ENCODE measurements at regions not wholly inside any gene's neighbourhood (a gene's known extent, or its start where the extent isn't known, plus 50 kb on each side); places are given as distances from the start of the nearest gene placed in this dataset.

DNA sequence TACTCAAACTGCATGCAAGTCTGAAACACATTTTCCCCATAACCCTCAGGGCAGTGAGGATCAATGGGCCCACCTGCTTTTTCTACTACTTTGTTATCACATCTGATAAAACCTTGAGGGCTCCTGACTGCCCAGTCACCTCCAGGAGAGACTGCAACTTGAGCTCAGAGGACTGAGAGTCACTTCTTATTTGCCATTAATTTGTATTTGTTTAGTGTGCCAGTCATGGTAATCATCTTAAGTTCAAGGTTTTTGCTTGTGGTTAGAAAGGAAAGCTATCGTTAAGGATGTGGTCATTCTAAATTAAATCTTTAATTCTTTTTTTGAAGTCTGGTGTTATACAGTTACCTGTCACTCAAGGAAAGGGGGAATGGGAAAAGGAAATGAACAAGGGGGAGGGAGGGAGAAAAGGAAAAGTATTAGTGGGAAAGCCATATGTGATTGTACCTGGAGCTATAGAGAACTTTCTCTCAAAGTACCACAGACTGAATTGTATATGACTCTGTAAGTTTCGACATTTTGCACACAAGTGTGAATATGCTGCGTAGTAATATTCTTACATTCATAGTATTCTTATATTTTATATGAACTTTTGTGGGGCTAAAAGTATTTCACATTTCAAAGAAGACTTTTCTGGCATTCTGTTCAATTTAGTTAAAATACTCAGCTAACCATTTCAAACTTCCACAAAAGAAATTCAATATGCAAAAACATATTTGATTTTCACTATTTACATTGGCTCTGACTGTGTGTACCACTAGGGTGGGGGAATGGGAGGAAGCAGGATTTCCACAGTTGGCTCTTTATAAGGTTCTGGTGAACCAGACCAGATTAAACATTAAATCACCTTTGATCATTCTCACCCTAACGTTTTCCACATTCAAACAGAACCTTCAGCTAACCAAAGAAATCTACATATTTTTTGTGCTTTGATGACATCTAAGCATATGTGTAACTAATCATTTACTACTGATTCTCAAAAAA is 166.5 kb upstream of the ATP11B start:
- no peaks in the 10 kb centered on the region for H3K27me3 ChIP-seq (ENCODE audit: control insufficient read depth, insufficient read depth, low read length, poor library complexity, severe bottlenecking)
- WGBS, 2 experiments (ENCODE audit: insufficient coverage in 1 of 2, insufficient read length in 1 of 2), result 83 to 93% methylated on average over 2 of the region's 4 CpGs
- H3K9ac ChIP-seq (ENCODE audit: extremely low read depth, low read length, poor library complexity, severe bottlenecking), result no peak overlapping the region

DNA sequence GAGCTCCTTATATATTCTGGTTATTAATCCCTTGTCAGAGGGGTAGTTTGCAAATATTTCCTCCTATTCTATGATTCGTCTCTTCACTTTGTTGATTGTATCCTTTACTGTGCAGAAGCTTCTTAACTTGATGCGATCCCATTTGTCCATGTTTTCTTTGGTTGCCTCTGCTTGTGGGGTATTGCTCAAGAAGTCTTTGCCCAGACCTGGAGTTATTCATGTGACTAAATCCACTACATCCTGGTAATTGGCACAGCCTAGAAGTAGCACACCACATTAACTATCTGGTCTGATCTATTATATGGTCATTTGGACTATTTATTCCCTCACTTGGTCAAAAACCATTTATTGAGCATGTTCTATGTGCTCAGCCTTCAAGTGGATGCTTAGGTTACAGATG is 164.8 kb upstream of the ATP11B start:
- Histone ChIP-seq H3K4me1 (ENCODE audit: control insufficient read depth, insufficient read depth, low read length) (no peaks in the 10 kb centered on the region), H3K27ac (ENCODE audit: low read depth, low read length) (no peak overlapping the region), H3K9ac (ENCODE audit: extremely low read depth, low read length, poor library complexity, severe bottlenecking) (no peak overlapping the region), H3K36me3 (ENCODE audit: control insufficient read depth, insufficient read depth, low read length) (no peaks in the 10 kb centered on the region), H3K9me3 (ENCODE audit: control insufficient read depth, low read length) (no peaks in the 10 kb centered on the region), H3K4me3 (ENCODE audit: low read length) (no peak overlapping the region), H3K27me3 (ENCODE audit: control insufficient read depth, insufficient read depth, low read length, poor library complexity, severe bottlenecking) (no peaks in the 10 kb centered on the region)
- no peaks in the 10 kb centered on the region for H3K9me3 Mint-ChIP-seq
- H3K36me3 Mint-ChIP-seq (ENCODE audit: low read depth), result no peaks in the 10 kb centered on the region
- TF ChIP-seq, protein P1, sequence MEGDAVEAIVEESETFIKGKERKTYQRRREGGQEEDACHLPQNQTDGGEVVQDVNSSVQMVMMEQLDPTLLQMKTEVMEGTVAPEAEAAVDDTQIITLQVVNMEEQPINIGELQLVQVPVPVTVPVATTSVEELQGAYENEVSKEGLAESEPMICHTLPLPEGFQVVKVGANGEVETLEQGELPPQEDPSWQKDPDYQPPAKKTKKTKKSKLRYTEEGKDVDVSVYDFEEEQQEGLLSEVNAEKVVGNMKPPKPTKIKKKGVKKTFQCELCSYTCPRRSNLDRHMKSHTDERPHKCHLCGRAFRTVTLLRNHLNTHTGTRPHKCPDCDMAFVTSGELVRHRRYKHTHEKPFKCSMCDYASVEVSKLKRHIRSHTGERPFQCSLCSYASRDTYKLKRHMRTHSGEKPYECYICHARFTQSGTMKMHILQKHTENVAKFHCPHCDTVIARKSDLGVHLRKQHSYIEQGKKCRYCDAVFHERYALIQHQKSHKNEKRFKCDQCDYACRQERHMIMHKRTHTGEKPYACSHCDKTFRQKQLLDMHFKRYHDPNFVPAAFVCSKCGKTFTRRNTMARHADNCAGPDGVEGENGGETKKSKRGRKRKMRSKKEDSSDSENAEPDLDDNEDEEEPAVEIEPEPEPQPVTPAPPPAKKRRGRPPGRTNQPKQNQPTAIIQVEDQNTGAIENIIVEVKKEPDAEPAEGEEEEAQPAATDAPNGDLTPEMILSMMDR (conservative IDR thresholded peaks at IDR 0.05), result no peak
- 86 to 100% methylated on average over 2 of the region's 2 CpGs for WGBS, 2 experiments (ENCODE audit: insufficient coverage in 1 of 2, insufficient read length in 1 of 2)
- no peak overlapping the region for H3K27ac Mint-ChIP-seq
- H3K27me3 Mint-ChIP-seq (ENCODE audit: insufficient read depth), result no peaks in the 10 kb centered on the region
- H3K4me3 Mint-ChIP-seq, result no peak overlapping the region
- no peak for DNase-seq
- H3K4me1 Mint-ChIP-seq, result peaks cover 8% of the 10 kb centered on the region

More for the DNA sequence above, 166.5 kb upstream of the ATP11B start:
- Mint-ChIP-seq H3K4me3 (no peak overlapping the region), H3K27me3 (ENCODE audit: insufficient read depth) (no peaks in the 10 kb centered on the region), H3K9me3 (no peaks in the 10 kb centered on the region), H3K36me3 (ENCODE audit: low read depth) (no peaks in the 10 kb centered on the region), H3K4me1 (peaks cover 5% of the 10 kb centered on the region), H3K27ac (no peak overlapping the region)
- no peak overlapping the region for H3K27ac ChIP-seq (ENCODE audit: low read depth, low read length)
- H3K9me3 ChIP-seq (ENCODE audit: control insufficient read depth, low read length), result no peaks in the 10 kb centered on the region
- H3K4me1 ChIP-seq (ENCODE audit: control insufficient read depth, insufficient read depth, low read length), result no peaks in the 10 kb centered on the region
- no peaks in the 10 kb centered on the region for H3K36me3 ChIP-seq (ENCODE audit: control insufficient read depth, insufficient read depth, low read length)
- no peak overlapping the region for H3K4me3 ChIP-seq (ENCODE audit: low read length)
- TF ChIP-seq, protein P1 (conservative IDR thresholded peaks at IDR 0.05), result no peak
- DNase-seq, result no peak

DNA sequence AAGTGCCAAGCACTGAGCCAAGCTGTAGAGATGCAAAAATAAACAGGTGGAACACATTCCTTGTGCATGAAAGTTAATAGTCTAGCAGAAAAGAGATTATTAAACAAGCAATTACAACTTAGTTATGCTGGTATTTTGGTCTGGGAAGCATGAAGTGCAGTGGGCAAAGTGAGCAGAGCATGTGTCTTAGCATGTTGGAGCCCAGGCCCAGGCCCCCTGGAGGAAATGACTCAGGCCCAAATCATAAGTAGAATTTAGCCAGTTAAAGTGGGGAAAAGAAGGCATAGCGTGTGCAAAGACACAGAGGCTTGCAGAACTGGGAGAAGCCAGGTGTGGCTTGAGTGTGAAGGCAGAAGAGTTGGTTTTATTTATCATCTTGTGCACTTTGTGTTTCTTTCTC is 163.8 kb upstream of the ATP11B start:
- H3K27me3 Mint-ChIP-seq (ENCODE audit: insufficient read depth), result no peaks in the 10 kb centered on the region
- no peaks in the 10 kb centered on the region for H3K36me3 ChIP-seq (ENCODE audit: control insufficient read depth, insufficient read depth, low read length)
- no peak overlapping the region for H3K4me3 Mint-ChIP-seq
- TF ChIP-seq, protein P1 (conservative IDR thresholded peaks at IDR 0.05), result no peak
- H3K27me3 ChIP-seq (ENCODE audit: control insufficient read depth, insufficient read depth, low read length, poor library complexity, severe bottlenecking), result no peaks in the 10 kb centered on the region
- H3K4me3 ChIP-seq (ENCODE audit: low read length), result no peak overlapping the region
- H3K27ac ChIP-seq (ENCODE audit: low read depth, low read length), result no peak overlapping the region
- H3K4me1 Mint-ChIP-seq, result peaks cover 9% of the 10 kb centered on the region
- H3K27ac Mint-ChIP-seq, result no peak overlapping the region
- no peaks in the 10 kb centered on the region for H3K9me3 ChIP-seq (ENCODE audit: control insufficient read depth, low read length)
- DNase-seq, result no peak
- WGBS, 2 experiments (ENCODE audit: insufficient coverage in 1 of 2, insufficient read length in 1 of 2), result 100% methylated on average over 1 of the region's 1 CpG
- no peaks in the 10 kb centered on the region for H3K4me1 ChIP-seq (ENCODE audit: control insufficient read depth, insufficient read depth, low read length)
- no peak overlapping the region for H3K9ac ChIP-seq (ENCODE audit: extremely low read depth, low read length, poor library complexity, severe bottlenecking)
- H3K36me3 Mint-ChIP-seq (ENCODE audit: low read depth), result no peaks in the 10 kb centered on the region
- H3K9me3 Mint-ChIP-seq, result no peaks in the 10 kb centered on the region
